Adrenal gland (tissue), 9 donors: ENCODE measurements at regions not wholly inside any gene's neighbourhood (a gene's known extent, or its start where the extent isn't known, plus 50 kb on each side); places are given as distances from the start of the nearest gene placed in this dataset.

ENCODE experiments used
- DNase-seq, 7 donors: peaks; one replicate each; pipeline ENCODE4 v3.0.0-alpha.2; 2019 to 2020
- H3K27ac ChIP-seq, 5 donors: fragments of 200-600 bp; sonication (generic) in 4 of 5; 1 replicate in 3 of 5; 2 replicates in 2 of 5; pipeline versions ENCODE4 v1.5.1 to v1.8.0; 2016 to 2020; ENCODE audit warnings: mild to moderate bottlenecking in 1 of 5
- H3K27me3 ChIP-seq: fragments of 200-600 bp; 2 replicates; pipeline ENCODE4 v1.8.0; 2021
- H3K36me3 ChIP-seq, 2 donors: fragments of 200-600 bp; replicated peaks in 1 of 2; 1 replicate in 1 of 2; 2 replicates in 1 of 2; pipeline versions ENCODE4 v1.5.1 to v1.8.0; 2018 to 2022
- H3K4me1 ChIP-seq, 2 donors: fragments of 200-600 bp; replicated peaks in 1 of 2; 1 replicate in 1 of 2; 2 replicates in 1 of 2; pipeline versions ENCODE4 v1.5.1 to v1.8.0; 2018 to 2021
- H3K4me3 ChIP-seq, 4 donors: fragments of 200-600 bp; sonication (generic) in 3 of 4; one replicate each; pipeline ENCODE4 v1.5.1; 2016 to 2018
- H3K9me3 ChIP-seq, 3 donors: fragments of 200-600 bp; sonication (generic) in 1 of 3; replicated peaks in 1 of 3; 1 replicate in 2 of 3; 2 replicates in 1 of 3; pipeline versions ENCODE4 v1.5.1 to v1.8.0; 2016 to 2021
- POLR2A ChIP-seq, 2 donors: fragments of 450-650 bp; IDR thresholded peaks; one replicate each; pipeline ENCODE4 v1.6.1; 2017; ENCODE audit warnings: antibody characterized with exemption in 2 of 2, mild to moderate bottlenecking in 2 of 2, moderate library complexity in 1 of 2
- WGBS, 4 donors: extraction: QIAGEN DNeasy Blood & Tissue Kit in 2 of 4; methylation state at CpG; one replicate each; pipeline versions ENCODE4 v1.1.5 to v1.1.7; 2013 to 2017; 5-methylcytosine and 5-hydroxymethylcytosine counted together
- intact Hi-C, 2 donors: fragments of 100-400 bp; cut with DNase I; formaldehyde crosslinking; loops; one replicate each; pipeline versions ENCODE4 v1.14.1 to v1.15.0; 2022 to 2023
- TF ChIP-seq, protein P1 (sequence below), 6 experiments: fragments of 450-650 bp in 4 of 6; fragments of 200-600 bp in 2 of 6; sonication (generic) in 1 of 6; IDR thresholded peaks; 1 replicate in 5 of 6; 2 replicates in 1 of 6; pipeline versions ENCODE4 v1.5.1 to v1.8.0; 2016 to 2021; ENCODE audit warnings: antibody characterized with exemption in 6 of 6, mild to moderate bottlenecking in 2 of 6, moderate library complexity in 1 of 6
- donor health status: healthy with polysubstance abuse.
- donor health status: Bipolar disorder and iron deficiency.
- donor health status: DM: yes; HTN: yes; CAD: no.
- donor health status: DM: no; HTN: no; CAD: no.
- donor health status: DM: no; HTN: no; CAD: no.

DNA sequence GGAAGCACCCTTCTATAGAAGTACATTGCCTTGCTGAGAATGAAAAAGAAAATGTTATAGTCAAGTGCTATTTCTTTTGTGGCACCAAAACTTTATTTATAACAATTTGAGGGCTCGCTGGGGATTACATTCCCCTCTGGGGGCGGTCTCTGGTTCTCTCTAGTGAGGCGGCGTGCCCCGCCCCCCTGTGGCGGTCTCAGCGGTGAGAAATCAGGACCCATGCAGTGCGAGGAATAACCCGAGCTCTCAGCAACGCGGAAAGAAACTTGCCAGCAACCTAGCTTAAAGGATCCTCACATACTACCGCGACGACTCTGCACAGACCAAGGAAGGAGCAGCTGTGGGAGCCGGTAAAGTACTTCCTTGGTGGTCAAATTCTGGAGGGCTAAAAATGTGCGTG is 83.4 kb upstream of the SHISA3 start:
- intact Hi-C loops = no loop called here
- no peaks in the 10 kb centered on the region for H3K9me3 ChIP-seq
- 92 to 94% (median 93%) methylated on average over 16 of the region's 16 CpGs for WGBS, 4 donors

DNA sequence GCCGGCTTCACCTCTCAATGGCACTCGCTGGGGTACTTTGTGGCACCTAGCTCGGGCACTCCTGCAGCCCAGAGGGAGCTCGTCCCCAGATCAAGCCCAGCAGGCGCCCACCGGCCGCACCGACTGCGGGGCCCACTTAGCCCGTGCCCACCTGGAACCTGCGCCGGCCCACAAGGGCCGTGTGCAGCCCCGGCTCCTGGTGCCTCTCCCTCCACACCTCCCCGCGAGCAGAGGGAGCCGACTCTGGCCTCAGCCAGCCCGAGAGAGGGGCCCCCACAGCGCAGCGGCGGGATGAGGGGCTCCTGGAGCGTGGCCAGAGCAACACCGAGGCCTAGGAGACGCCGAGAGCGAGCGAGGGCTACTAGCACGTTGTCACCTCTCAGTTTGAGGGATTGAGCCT is 82.1 kb upstream of the SHISA3 start:
- intact Hi-C loops = no loop called here
- TF ChIP-seq POLR2A (IDR thresholded peaks at IDR 0.05) = no peak
- TF ChIP-seq, protein P1, sequence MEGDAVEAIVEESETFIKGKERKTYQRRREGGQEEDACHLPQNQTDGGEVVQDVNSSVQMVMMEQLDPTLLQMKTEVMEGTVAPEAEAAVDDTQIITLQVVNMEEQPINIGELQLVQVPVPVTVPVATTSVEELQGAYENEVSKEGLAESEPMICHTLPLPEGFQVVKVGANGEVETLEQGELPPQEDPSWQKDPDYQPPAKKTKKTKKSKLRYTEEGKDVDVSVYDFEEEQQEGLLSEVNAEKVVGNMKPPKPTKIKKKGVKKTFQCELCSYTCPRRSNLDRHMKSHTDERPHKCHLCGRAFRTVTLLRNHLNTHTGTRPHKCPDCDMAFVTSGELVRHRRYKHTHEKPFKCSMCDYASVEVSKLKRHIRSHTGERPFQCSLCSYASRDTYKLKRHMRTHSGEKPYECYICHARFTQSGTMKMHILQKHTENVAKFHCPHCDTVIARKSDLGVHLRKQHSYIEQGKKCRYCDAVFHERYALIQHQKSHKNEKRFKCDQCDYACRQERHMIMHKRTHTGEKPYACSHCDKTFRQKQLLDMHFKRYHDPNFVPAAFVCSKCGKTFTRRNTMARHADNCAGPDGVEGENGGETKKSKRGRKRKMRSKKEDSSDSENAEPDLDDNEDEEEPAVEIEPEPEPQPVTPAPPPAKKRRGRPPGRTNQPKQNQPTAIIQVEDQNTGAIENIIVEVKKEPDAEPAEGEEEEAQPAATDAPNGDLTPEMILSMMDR (IDR thresholded peaks at IDR 0.05) = no peak
- Histone ChIP-seq H3K9me3 (no peaks in the 10 kb centered on the region), H3K4me1 (no peaks in the 10 kb centered on the region), H3K27ac (no peak overlapping the region), H3K27me3 (no peaks in the 10 kb centered on the region), H3K4me3 (no peak overlapping the region), H3K36me3 (no peaks in the 10 kb centered on the region)
- WGBS, 4 donors = 86 to 90% (median 88%) methylated on average over 4 to 28 of the region's 28 CpGs
- no peak for DNase-seq

More for the DNA sequence above, 83.4 kb upstream of the SHISA3 start:
- no peak overlapping the region for H3K27ac ChIP-seq
- TF ChIP-seq POLR2A (IDR thresholded peaks at IDR 0.05) = no peak
- TF ChIP-seq, protein P1 (IDR thresholded peaks at IDR 0.05) = no peak
- H3K36me3 ChIP-seq = no peaks in the 10 kb centered on the region
- H3K4me3 ChIP-seq = no peak overlapping the region
- no peaks in the 10 kb centered on the region for H3K4me1 ChIP-seq
- no peaks in the 10 kb centered on the region for H3K27me3 ChIP-seq
- DNase-seq = no peak

DNA sequence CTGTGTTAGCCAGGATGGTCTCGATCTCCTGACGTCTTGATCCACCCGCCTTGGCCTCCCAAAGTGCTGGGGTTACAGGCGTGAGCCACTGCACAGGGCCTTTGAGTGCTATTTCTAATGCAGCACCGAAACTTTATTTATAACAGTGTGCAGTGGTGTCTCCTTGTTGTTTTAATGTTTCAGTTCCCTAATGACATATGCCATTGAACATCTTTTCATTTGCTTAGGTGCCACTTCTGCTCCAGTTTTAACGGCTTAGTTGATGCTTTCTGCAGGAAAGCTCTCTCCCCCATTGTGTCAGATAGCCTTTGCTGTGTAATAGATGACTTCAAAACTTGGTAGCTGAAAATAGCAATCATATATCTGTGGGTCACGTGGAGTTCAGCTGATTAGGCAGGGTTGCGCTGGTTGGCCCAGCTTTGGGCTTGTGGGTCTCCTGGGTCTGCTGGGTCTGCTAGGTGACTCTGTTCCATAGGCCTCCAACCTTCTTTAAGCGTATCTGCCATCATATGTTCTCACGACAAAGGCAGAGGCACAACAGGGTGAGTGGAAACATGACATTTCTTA is 76.4 kb upstream of the SHISA3 start:
- Histone ChIP-seq H3K4me1 (no peaks in the 10 kb centered on the region), H3K9me3 (no peaks in the 10 kb centered on the region), H3K27me3 (no peaks in the 10 kb centered on the region), H3K36me3 (no peaks in the 10 kb centered on the region), H3K4me3 (no peak overlapping the region), H3K27ac (no peak overlapping the region)
- WGBS, 4 donors = 73 to 81% (median 77%) methylated on average over 9 to 10 of the region's 10 CpGs
- intact Hi-C loops = no loop called here
- DNase-seq = no peak
- TF ChIP-seq POLR2A (IDR thresholded peaks at IDR 0.05) = no peak

DNA sequence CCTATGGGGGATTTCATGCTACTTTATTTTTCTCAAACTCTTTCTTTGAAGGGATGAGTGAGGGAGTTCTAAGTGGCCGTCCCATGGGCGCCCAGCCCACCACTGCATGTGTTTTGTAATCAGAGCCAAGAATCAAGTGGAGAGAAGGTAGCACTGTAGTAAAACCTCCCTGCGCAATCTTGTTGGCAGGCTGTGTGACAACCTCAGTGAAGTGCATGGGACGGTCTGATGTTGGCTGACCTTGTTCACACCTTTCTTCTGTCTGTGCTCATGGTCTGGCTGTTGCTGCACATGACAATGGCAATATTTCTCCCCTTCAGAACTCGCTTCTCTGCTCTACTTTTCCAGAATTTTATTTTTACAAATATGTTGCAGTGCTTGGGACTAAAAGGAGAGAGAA is 71.2 kb upstream of the SHISA3 start:
- Histone ChIP-seq H3K9me3 (no peaks in the 10 kb centered on the region), H3K27me3 (no peaks in the 10 kb centered on the region), H3K36me3 (no peaks in the 10 kb centered on the region), H3K27ac (no peak overlapping the region), H3K4me1 (no peaks in the 10 kb centered on the region), H3K4me3 (no peak overlapping the region)
- DNase-seq = no peak
- TF ChIP-seq, protein P1 (IDR thresholded peaks at IDR 0.05) = no peak
- TF ChIP-seq POLR2A (IDR thresholded peaks at IDR 0.05) = no peak
- intact Hi-C loops = no loop called here
- 71 to 83% (median 73%) methylated on average over 5 of the region's 5 CpGs for WGBS, 4 donors

DNA sequence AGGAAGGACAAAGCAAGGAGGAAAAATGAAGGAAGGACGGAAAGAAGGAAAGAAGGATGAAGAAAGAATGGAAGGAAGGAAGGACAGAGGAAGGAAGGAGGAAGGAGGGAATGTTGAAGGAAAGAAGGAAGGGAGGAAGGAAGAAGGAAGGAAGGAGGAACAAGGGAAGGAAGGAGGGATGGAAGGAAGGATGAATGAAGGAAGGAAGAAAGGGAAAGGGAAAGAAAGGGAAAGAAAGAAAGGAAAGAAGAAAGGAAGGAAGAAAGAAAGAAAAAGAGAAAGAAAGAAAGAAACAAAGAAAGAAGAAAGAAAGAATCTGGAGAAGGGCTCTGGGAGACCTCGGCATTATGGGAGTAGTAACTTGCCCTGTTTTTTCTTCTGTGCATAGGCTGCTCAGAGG is 70.8 kb upstream of the SHISA3 start:
- 73 to 93% (median 92%) methylated on average over 2 of the region's 2 CpGs for WGBS, 4 donors
- H3K27me3 ChIP-seq = no peaks in the 10 kb centered on the region
- intact Hi-C loops = no loop called here
- H3K36me3 ChIP-seq = no peaks in the 10 kb centered on the region
- no peak overlapping the region for H3K27ac ChIP-seq
- DNase-seq = no peak
- no peaks in the 10 kb centered on the region for H3K9me3 ChIP-seq
- no peaks in the 10 kb centered on the region for H3K4me1 ChIP-seq
- no peak overlapping the region for H3K4me3 ChIP-seq
- no peak for TF ChIP-seq POLR2A (IDR thresholded peaks at IDR 0.05)
- TF ChIP-seq, protein P1 (IDR thresholded peaks at IDR 0.05) = no peak
